Spleen (tissue), 11 donors: ENCODE measurements at regions not wholly inside any gene's neighbourhood (a gene's known extent, or its start where the extent isn't known, plus 50 kb on each side); places are given as distances from the start of the nearest gene placed in this dataset.

Source experiments
- DNase-seq: peaks from one replicate; pipeline ENCODE4 v3.0.0-alpha.2; 2020
- H3K27ac ChIP-seq, 8 donors: fragments of 200-600 bp; sonication (generic) in 7 of 8; 1 replicate in 4 of 8; 2 replicates in 4 of 8; pipeline versions ENCODE4 v1.5.0 to v1.8.0; 2016 to 2021; ENCODE audit warnings: inconsistent platforms in 4 of 8, mild to moderate bottlenecking in 4 of 8, moderate library complexity in 1 of 8
- H3K27me3 ChIP-seq, 7 donors: fragments of 200-600 bp; sonication (generic) in 6 of 7; replicated peaks in 1 of 7; 1 replicate in 4 of 7; 2 replicates in 3 of 7; pipeline versions ENCODE4 v1.5.0 to v1.8.0; 2016 to 2021; ENCODE audit warnings: inconsistent platforms in 3 of 7, mild to moderate bottlenecking in 1 of 7
- H3K36me3 ChIP-seq, 6 donors: fragments of 200-600 bp; sonication (generic) in 5 of 6; 1 replicate in 4 of 6; 2 replicates in 2 of 6; pipeline versions ENCODE4 v1.5.0 to v1.8.0; 2016 to 2021; ENCODE audit warnings: inconsistent platforms in 2 of 6
- H3K4me1 ChIP-seq, 6 donors: fragments of 200-600 bp; sonication (generic) in 5 of 6; 1 replicate in 3 of 6; 2 replicates in 3 of 6; pipeline versions ENCODE4 v1.5.0 to v1.8.0; 2016 to 2021; ENCODE audit warnings: inconsistent platforms in 3 of 6
- H3K4me3 ChIP-seq, 8 donors: fragments of 200-600 bp; sonication (generic) in 7 of 8; 1 replicate in 4 of 8; 2 replicates in 4 of 8; pipeline versions ENCODE4 v1.5.0 to v1.8.0; 2016 to 2021; ENCODE audit warnings: inconsistent platforms in 4 of 8, mild to moderate bottlenecking in 4 of 8, moderate library complexity in 2 of 8
- H3K9me3 ChIP-seq, 8 donors: fragments of 200-600 bp; sonication (generic) in 7 of 8; 1 replicate in 4 of 8; 2 replicates in 4 of 8; pipeline versions ENCODE4 v1.5.0 to v1.8.0; 2016 to 2021; ENCODE audit warnings: inconsistent platforms in 4 of 8
- CTCF ChIP-seq, 11 experiments: fragments of 200-600 bp in 7 of 11; fragments of 450-650 bp in 4 of 11; sonication (generic) in 4 of 11; IDR thresholded peaks in 8 of 11; conservative IDR thresholded peaks in 3 of 11; 1 replicate in 7 of 11; 2 replicates in 4 of 11; pipeline versions ENCODE4 v1.4.0 to v1.8.0; 2016 to 2021; ENCODE audit warnings: antibody characterized with exemption in 11 of 11, inconsistent platforms in 4 of 11, mild to moderate bottlenecking in 1 of 11
- POLR2A ChIP-seq, 3 donors: fragments of 450-650 bp; IDR thresholded peaks; one replicate each; pipeline ENCODE4 v1.5.1; 2017; ENCODE audit warnings: antibody characterized with exemption in 3 of 3, mild to moderate bottlenecking in 1 of 3
- POLR2AphosphoS5 ChIP-seq, 3 donors: sonication (generic); formaldehyde crosslinking; IDR thresholded peaks; one replicate each; pipeline ENCODE4 v1.5.1; 2017; ENCODE audit warnings: antibody characterized with exemption in 3 of 3
- WGBS, 5 donors: extraction: QIAGEN DNeasy Blood & Tissue Kit in 3 of 5; methylation state at CpG; one replicate each; pipeline versions ENCODE4 v1.1.5 to v1.1.7; 2013 to 2018; 5-methylcytosine and 5-hydroxymethylcytosine counted together
- intact Hi-C: fragments of 100-400 bp; cut with DNase I; formaldehyde crosslinking; loops from one replicate; pipeline ENCODE4 v1.15.0; 2023; ENCODE audit warnings: low total_unique reads
- donor health status: healthy with polysubstance abuse.
- donor health status: DM: no; HTN: no; CAD: no; lungs with moderate emphysema.
- donor health status: DM: no; HTN: no; CAD: no.
- donor health status: Bipolar disorder and iron deficiency.
- donor health status: healthy.
- donor health status: DM: no; HTN: no; CAD: no.
- donor health status: DM: yes; HTN: yes; CAD: no.

- no peaks in the 10 kb centered on the region for H3K36me3 ChIP-seq
- no peaks in the 10 kb centered on the region for H3K4me1 ChIP-seq
- no peaks in the 10 kb centered on the region for H3K27me3 ChIP-seq
- WGBS, 5 donors = 71 to 82% (median 76%) methylated on average over 3 of the region's 3 CpGs
- intact Hi-C loops = no loop called here
- H3K27ac ChIP-seq = no peak overlapping the region
- TF ChIP-seq POLR2AphosphoS5 (IDR thresholded peaks at IDR 0.05) (no peak), CTCF (IDR thresholded peaks at IDR 0.05 in 8 of 11, conservative IDR thresholded peaks at IDR 0.05 in 3 of 11) (no peak), POLR2A (IDR thresholded peaks at IDR 0.05) (no peak)
- DNase-seq = no peak
- H3K9me3 ChIP-seq = peaks cover 0 to 3% (median 0%) of the 10 kb centered on the region in 8 donors
- H3K4me3 ChIP-seq = no peak overlapping the region
Observed at GRCh38 chr5:98624145-98624880, 149.2 kb upstream of the RGMB start.

DNA sequence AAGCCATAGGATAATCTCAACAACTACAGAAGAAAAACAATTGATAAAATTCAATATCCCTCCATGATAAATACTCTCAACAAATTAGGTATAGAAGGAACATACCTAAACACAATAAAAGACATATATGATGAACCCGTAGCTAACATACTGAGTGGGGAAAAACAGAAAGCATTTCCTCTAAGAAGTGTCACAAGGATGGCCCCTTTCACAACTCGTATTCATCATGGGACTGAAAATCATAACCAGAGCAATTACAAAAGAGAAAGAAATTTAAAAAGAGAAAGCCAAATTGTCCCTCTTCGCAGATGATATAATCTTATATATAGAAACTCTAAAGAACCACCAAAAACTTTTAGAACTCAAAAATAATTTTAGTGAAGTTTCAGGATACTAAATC lies 146.3 kb upstream of the RGMB start:
- no peak for DNase-seq
- no peak overlapping the region for H3K4me3 ChIP-seq
- H3K36me3 ChIP-seq = no peaks in the 10 kb centered on the region
- intact Hi-C loops = no loop called here
- H3K4me1 ChIP-seq = no peaks in the 10 kb centered on the region
- 75 to 83% (median 77%) methylated on average over 3 of the region's 3 CpGs for WGBS, 5 donors
- H3K27ac ChIP-seq = no peak overlapping the region
- H3K9me3 ChIP-seq = peaks cover 0 to 3% (median 0%) of the 10 kb centered on the region in 8 donors
- TF ChIP-seq CTCF (IDR thresholded peaks at IDR 0.05 in 8 of 11, conservative IDR thresholded peaks at IDR 0.05 in 3 of 11) = no peak
- TF ChIP-seq POLR2AphosphoS5 (IDR thresholded peaks at IDR 0.05) = no peak
- TF ChIP-seq POLR2A (IDR thresholded peaks at IDR 0.05) = no peak
- no peaks in the 10 kb centered on the region for H3K27me3 ChIP-seq

GRCh38 chr5:98630621-98631020 lies 142.8 kb upstream of the RGMB start:
- H3K27ac ChIP-seq = no peak overlapping the region
- H3K36me3 ChIP-seq = no peaks in the 10 kb centered on the region
- no peak overlapping the region for H3K4me3 ChIP-seq
- DNase-seq = no peak
- H3K27me3 ChIP-seq = no peaks in the 10 kb centered on the region
- H3K4me1 ChIP-seq = no peaks in the 10 kb centered on the region
- intact Hi-C loops = no loop called here
- no peak for TF ChIP-seq POLR2A (IDR thresholded peaks at IDR 0.05)
- no peak for TF ChIP-seq CTCF (IDR thresholded peaks at IDR 0.05 in 8 of 11, conservative IDR thresholded peaks at IDR 0.05 in 3 of 11)
- no peak for TF ChIP-seq POLR2AphosphoS5 (IDR thresholded peaks at IDR 0.05)
- 74 to 88% (median 86%) methylated on average over 1 of the region's 1 CpG for WGBS, 5 donors
- peaks cover 0 to 3% (median 0%) of the 10 kb centered on the region in 8 donors for H3K9me3 ChIP-seq

DNA sequence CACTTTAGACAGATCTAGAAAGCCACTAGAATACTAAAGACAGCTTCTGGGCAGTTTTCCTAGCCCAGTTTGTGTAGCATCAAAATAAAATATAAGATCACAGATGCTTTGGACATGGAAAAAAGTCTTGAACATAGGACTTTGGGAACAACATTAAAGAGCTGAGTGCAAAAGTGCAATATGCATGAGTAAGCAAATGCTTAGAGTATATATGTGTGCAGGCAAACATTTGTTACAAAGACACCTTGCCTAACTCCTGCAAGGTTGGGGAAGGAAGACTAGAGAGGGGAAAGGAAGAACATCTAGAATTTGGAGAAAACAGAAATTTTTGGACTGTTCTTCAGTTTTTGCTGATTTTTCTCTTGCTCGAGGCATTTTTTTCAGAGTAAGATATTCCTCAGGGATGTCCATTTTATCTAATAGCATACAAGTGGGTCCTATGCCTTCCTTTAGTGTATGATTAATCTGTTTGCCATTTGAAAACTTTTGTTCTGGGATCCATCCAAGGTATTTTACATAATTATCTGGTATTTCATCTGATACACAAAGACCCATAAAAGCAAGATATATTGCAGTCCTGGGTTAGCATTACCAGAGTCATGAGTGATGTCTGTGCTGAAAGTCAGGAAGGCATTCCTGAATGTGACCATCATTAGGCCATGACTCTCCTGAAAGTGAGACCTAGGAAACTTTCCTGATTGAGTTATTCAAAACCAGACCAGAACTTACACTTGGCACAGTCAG lies 142.0 kb upstream of the RGMB start:
- 75 to 92% (median 84%) methylated on average over 1 of the region's 1 CpG for WGBS, 5 donors
- Histone ChIP-seq H3K4me3 (no peak overlapping the region), H3K36me3 (no peaks in the 10 kb centered on the region)

More for the DNA sequence above, 142.0 kb upstream of the RGMB start:
- H3K27me3 ChIP-seq = no peaks in the 10 kb centered on the region
- peaks cover 0 to 3% (median 0%) of the 10 kb centered on the region in 8 donors for H3K9me3 ChIP-seq
- intact Hi-C loops = no loop called here
- H3K4me1 ChIP-seq = no peaks in the 10 kb centered on the region
- no peak for DNase-seq
- TF ChIP-seq CTCF (IDR thresholded peaks at IDR 0.05 in 8 of 11, conservative IDR thresholded peaks at IDR 0.05 in 3 of 11) = no peak
- no peak for TF ChIP-seq POLR2A (IDR thresholded peaks at IDR 0.05)
- TF ChIP-seq POLR2AphosphoS5 (IDR thresholded peaks at IDR 0.05) = no peak
- no peak overlapping the region for H3K27ac ChIP-seq
